MCF 10A (cell line): ENCODE measurements at regions not wholly inside any gene's neighbourhood (a gene's known extent, or its start where the extent isn't known, plus 50 kb on each side); places are given as distances from the start of the nearest gene placed in this dataset.

Source experiments
- BruUV-seq: library from RNA; stranded (reverse); fragments of 400-500 nt; replicated peaks from 2 replicates; lab custom pipeline; 2021; lab: Mats Ljungman, UMichigan
- CTCF ChIA-PET: fragments of 300-600 bp; sonication (Branson Sonifier 250); formaldehyde crosslinking; extraction: SDS; loops from one replicate; lab custom pipeline; 2021; ENCODE audit warnings: antibody characterized with exemption, inconsistent platforms; lab: Yijun Ruan, JAX
- POLR2A ChIA-PET: fragments of 300-600, 350-650 bp; sonication (Branson Sonifier 250); formaldehyde crosslinking; extraction: SDS; loops from one replicate; lab custom pipeline; 2020; ENCODE audit warnings: antibody characterized with exemption, inconsistent platforms; lab: Yijun Ruan, JAX
- DNase-seq: peaks from one replicate; pipeline ENCODE4 v3.0.0-alpha.2; 2018; ENCODE audit not compliant: unreplicated experiment
- H3K27ac Mint-ChIP-seq: one replicate; pipeline ENCODE4 v1.8.0; 2022; ENCODE audit warnings: mild to moderate bottlenecking, low read depth, mixed read lengths; ENCODE audit not compliant: unreplicated experiment
- H3K27me3 Mint-ChIP-seq: one replicate; pipeline ENCODE4 v1.8.0; 2022; ENCODE audit warnings: mixed read lengths; ENCODE audit not compliant: insufficient read depth, unreplicated experiment
- H3K36me3 Mint-ChIP-seq: one replicate; pipeline ENCODE4 v1.8.0; 2022; ENCODE audit warnings: mild to moderate bottlenecking, moderate library complexity, mixed read lengths; ENCODE audit not compliant: insufficient read depth, unreplicated experiment
- H3K4me1 Mint-ChIP-seq: one replicate; pipeline ENCODE4 v1.8.0; 2022; ENCODE audit warnings: mixed read lengths; ENCODE audit not compliant: insufficient read depth, unreplicated experiment
- H3K4me3 Mint-ChIP-seq: one replicate; pipeline ENCODE4 v1.8.0; 2022; ENCODE audit warnings: mild to moderate bottlenecking, moderate library complexity, mixed read lengths; ENCODE audit not compliant: unreplicated experiment
- H3K9me3 Mint-ChIP-seq: one replicate; pipeline ENCODE4 v1.8.0; 2022; ENCODE audit warnings: mixed read lengths; ENCODE audit not compliant: unreplicated experiment
- intact Hi-C: fragments of 100-400 bp; cut with micrococcal nuclease; formaldehyde crosslinking; loops from 2 replicates; pipeline ENCODE4 v1.14.1; 2022
- TF ChIP-seq, protein P1 (sequence below): fragments of 200-600 bp; IDR thresholded peaks from one replicate; pipeline ENCODE4 v1.8.0; 2022; ENCODE audit warnings: antibody characterized with exemption, mild to moderate bottlenecking; ENCODE audit not compliant: unreplicated experiment

DNA sequence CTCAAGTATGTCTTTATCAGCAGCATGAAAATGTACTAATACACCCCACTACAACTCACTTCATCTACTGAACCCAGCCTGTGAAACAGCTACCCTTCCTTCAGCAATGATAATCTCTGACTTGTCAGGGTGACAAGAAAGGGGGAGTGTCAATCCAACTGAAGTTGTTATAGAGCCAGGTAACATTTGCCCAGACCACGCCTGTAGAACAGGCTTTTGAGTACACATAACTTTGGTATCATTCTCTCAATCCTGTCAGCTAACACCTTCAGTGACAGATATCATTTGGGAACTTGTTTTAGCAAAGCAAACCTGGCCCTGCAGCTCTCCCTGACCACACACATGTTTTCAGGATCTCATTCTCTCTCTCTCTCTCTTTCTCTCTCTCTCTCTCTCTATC is 592.2 kb downstream of the SMARCA1 start:
- DNase-seq = no peak
- BruUV-seq = no TSS peak
- Mint-ChIP-seq H3K4me3 (no peak overlapping the region), H3K27ac (no peak overlapping the region), H3K27me3 (no peaks in the 10 kb centered on the region), H3K9me3 (peaks cover 51% of the 10 kb centered on the region), H3K4me1 (no peaks in the 10 kb centered on the region), H3K36me3 (peaks cover 5% of the 10 kb centered on the region)
- ChIA-PET POLR2A (no interaction called here), CTCF (no interaction called here)
- intact Hi-C loops = no loop called here
- TF ChIP-seq, protein P1, sequence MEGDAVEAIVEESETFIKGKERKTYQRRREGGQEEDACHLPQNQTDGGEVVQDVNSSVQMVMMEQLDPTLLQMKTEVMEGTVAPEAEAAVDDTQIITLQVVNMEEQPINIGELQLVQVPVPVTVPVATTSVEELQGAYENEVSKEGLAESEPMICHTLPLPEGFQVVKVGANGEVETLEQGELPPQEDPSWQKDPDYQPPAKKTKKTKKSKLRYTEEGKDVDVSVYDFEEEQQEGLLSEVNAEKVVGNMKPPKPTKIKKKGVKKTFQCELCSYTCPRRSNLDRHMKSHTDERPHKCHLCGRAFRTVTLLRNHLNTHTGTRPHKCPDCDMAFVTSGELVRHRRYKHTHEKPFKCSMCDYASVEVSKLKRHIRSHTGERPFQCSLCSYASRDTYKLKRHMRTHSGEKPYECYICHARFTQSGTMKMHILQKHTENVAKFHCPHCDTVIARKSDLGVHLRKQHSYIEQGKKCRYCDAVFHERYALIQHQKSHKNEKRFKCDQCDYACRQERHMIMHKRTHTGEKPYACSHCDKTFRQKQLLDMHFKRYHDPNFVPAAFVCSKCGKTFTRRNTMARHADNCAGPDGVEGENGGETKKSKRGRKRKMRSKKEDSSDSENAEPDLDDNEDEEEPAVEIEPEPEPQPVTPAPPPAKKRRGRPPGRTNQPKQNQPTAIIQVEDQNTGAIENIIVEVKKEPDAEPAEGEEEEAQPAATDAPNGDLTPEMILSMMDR = no peak

DNA sequence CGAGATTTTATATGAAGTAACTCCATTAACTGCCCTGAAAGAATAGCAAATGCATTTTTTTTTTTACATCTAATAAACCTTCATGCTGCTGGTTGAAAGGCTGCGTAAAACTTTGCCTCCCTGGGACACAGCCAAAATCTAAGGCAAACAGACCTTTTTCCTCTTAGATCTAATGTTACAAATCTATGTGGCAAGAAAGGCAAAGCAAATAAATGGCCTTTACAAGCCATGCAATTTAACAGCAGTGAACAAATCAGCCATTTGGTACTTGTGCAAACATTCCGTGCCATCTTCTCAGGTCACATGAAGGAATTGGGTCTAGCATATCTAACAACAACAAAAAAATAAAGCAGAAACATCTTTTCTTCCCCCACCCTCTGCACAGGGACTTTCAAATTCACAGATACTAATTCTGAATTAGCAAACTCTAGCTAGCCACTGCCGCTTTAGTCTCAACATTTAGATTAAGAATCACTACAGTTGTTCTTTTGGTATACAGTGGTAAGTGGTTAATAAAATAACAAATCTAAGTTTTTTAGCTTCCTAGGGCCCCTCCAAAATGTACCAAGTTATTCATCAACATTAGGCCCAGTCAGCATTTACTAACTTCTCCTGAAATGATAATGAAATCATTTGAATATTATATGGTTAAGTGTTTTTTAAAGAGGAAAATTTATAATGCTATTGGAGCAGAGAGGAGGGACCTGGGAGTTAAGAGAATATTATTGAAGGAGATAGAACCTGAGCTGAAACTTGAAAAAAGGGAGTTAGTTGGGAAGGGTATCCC is 593.8 kb downstream of the SMARCA1 start:
- Mint-ChIP-seq H3K4me1 (no peaks in the 10 kb centered on the region), H3K27ac (no peak overlapping the region), H3K27me3 (no peaks in the 10 kb centered on the region), H3K36me3 (peaks cover 5% of the 10 kb centered on the region), H3K9me3 (peaks cover 44% of the 10 kb centered on the region), H3K4me3 (no peak overlapping the region)
- TF ChIP-seq, protein P1 = no peak
- intact Hi-C loops = no loop called here
- DNase-seq = no peak
- no TSS peak for BruUV-seq
- ChIA-PET POLR2A (no interaction called here), CTCF (no interaction called here)

DNA sequence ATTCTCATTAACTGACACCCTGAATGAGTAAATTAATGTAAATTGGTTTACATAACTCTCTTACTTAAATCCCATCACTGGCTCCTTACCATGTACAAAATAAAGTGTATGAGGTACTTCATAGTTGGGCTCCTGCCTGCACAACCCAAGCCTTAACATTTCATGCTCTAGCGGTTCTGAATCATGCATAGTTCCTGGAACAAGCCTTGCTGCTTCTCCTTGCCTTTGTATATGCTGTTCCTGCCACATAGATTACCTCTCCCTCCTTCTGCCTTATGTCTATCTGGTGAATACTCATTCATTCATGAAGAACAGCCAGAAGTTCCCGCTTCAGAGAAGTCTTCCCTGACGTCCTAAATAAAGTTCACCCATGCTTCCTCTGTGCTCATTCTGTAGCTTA is 594.7 kb downstream of the SMARCA1 start:
- peaks cover 5% of the 10 kb centered on the region for H3K36me3 Mint-ChIP-seq
- no peaks in the 10 kb centered on the region for H3K27me3 Mint-ChIP-seq
- H3K9me3 Mint-ChIP-seq = peaks cover 44% of the 10 kb centered on the region
- TF ChIP-seq, protein P1 = no peak
- POLR2A ChIA-PET = no interaction called here
- no TSS peak for BruUV-seq
- H3K4me1 Mint-ChIP-seq = no peaks in the 10 kb centered on the region
- no peak overlapping the region for H3K27ac Mint-ChIP-seq
- intact Hi-C loops = no loop called here
- CTCF ChIA-PET = no interaction called here
- DNase-seq = no peak
- no peak overlapping the region for H3K4me3 Mint-ChIP-seq

DNA sequence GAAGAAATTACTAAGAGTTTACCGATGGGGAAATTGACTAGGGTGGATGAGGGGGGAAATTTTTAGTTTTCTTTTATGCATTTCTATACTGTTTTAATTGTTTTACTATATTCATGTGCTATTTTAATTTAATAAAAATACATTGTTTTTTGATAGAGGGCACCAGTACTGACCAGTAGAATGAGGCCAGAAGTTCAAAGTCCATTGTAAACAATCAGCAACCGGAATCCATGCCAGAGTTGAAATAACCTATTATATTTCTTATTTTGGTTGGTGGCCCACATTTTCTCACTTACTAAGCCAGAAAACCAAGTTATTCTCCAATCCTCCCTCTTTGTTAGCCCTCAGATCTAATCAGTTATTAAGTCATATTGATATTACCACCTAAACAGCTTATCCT is 595.9 kb downstream of the SMARCA1 start:
- H3K9me3 Mint-ChIP-seq = peaks cover 32% of the 10 kb centered on the region
- POLR2A ChIA-PET = no interaction called here
- no peaks in the 10 kb centered on the region for H3K4me1 Mint-ChIP-seq
- no peaks in the 10 kb centered on the region for H3K27me3 Mint-ChIP-seq
- no peak overlapping the region for H3K27ac Mint-ChIP-seq
- intact Hi-C loops = no loop called here
- DNase-seq = no peak
- CTCF ChIA-PET = no interaction called here
- TF ChIP-seq, protein P1 = no peak
- peaks cover 5% of the 10 kb centered on the region for H3K36me3 Mint-ChIP-seq
- BruUV-seq = no TSS peak
- no peak overlapping the region for H3K4me3 Mint-ChIP-seq
